Omental fat pad (tissue), 3 donors: ENCODE measurements at regions not wholly inside any gene's neighbourhood (a gene's known extent, or its start where the extent isn't known, plus 50 kb on each side); places are given as distances from the start of the nearest gene placed in this dataset.

Experiments used
- ATAC-seq: fragments of 150-250 bp; one replicate; pipeline ENCODE4 v1.9.1; 2016; ENCODE audit warnings: mild to moderate bottlenecking, moderate library complexity; ENCODE audit not compliant: low FRiP score
- DNase-seq: peaks from one replicate; pipeline ENCODE4 v3.0.0-alpha.2; 2019; ENCODE audit warnings: low spot score
- CTCF ChIP-seq, 3 donors: fragments of 450-650 bp; IDR thresholded peaks; one replicate each; pipeline ENCODE4 v1.5.1; 2016 to 2017; ENCODE audit warnings: antibody characterized with exemption in 3 of 3, mild to moderate bottlenecking in 3 of 3, moderate library complexity in 2 of 3

DNA sequence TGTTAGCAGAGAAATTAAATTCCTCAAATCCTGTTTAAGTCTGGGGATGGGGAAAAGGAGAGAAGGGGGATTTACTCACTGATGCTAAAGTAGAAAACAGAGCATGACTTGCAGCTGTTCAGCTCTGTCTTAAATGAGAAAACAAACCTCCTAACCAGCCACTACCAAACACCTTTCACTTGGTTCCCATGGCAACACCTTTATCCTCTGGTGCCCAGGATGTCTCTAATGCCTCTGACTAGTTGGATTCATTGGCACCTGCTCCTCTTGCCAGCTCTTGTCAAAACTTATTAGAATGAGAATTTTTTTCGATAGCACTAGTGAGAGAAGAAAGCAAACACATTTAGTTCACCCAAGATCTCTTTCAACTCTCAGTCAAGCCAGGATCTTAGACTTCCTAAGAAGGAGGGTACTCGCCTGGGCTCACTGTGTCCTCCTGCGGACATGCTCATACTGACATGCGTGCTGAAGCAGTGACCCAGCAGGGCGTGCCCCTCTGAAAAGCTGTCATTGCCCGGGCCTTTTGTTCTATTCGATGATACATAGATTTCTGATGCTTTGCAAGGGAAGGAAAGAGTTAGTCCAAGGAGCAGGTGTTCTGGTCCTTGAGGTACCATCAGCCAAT, 656.0 kb upstream of the CELF4 start:
- no peak for ATAC-seq

GRCh38 chr18:38198956-38199355, 633.4 kb upstream of the CELF4 start:
- ATAC-seq (no peak), DNase-seq (no peak)
- TF ChIP-seq CTCF (IDR thresholded peaks at IDR 0.05) = no peak

More for the DNA sequence above, 656.0 kb upstream of the CELF4 start:
- DNase-seq = no peak
- TF ChIP-seq CTCF (IDR thresholded peaks at IDR 0.05) = no peak

GRCh38 chr18:38198526-38198925, 632.9 kb upstream of the CELF4 start:
- TF ChIP-seq CTCF (IDR thresholded peaks at IDR 0.05) = no peak
- no peak for DNase-seq

DNA sequence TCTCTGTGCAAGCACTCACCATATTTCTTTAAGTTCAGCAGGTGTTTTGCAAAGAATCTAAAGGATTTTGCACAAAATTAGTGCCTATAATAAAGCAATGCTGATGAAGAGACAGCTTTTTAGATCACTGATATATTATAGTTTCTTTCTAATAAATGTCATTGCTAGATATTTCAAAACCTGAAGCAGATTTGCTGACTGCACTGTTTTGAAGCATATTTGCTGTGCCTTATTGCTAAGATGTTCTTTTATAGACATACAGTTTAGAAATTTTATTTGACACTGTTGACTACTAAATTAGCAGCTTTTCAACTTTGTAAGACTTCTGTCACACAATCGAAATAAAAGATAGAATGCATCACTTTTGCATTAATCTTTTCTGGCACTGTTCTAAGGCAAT, 620.9 kb upstream of the CELF4 start:
- no peak for TF ChIP-seq CTCF (IDR thresholded peaks at IDR 0.05)
- ATAC-seq (no peak), DNase-seq (no peak)

More at GRCh38 chr18:38198526-38198925, 632.9 kb upstream of the CELF4 start:
- ATAC-seq = no peak

DNA sequence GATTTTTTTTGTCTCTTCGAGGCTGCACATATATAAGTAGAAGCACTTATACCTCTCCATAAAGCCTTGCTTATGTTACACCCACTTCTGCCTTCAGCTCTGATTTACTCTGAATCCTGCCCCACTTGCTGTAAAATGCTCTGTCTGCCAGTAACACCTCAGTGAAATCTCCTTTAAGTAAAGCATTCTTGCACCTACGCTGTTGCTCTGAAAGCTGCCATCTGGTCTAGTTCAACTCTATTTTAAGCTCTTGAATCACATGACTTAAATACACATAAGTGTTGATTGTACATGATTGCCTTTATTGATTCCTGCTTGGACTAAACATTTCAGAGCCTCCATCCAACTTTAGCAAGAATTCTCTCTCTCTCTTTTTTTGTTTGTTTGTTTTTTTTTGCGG, 609.0 kb upstream of the CELF4 start:
- DNase-seq = no peak

GRCh38 chr18:38174173-38174572, 608.6 kb upstream of the CELF4 start:
- no peak for TF ChIP-seq CTCF (IDR thresholded peaks at IDR 0.05)
- no peak for ATAC-seq

More for the DNA sequence above, 609.0 kb upstream of the CELF4 start:
- TF ChIP-seq CTCF (IDR thresholded peaks at IDR 0.05) = no peak
- no peak for ATAC-seq

GRCh38 chr18:38170845-38171244, 605.2 kb upstream of the CELF4 start:
- ATAC-seq (no peak), DNase-seq (no peak)
- TF ChIP-seq CTCF (IDR thresholded peaks at IDR 0.05) = no peak

More at GRCh38 chr18:38174173-38174572, 608.6 kb upstream of the CELF4 start:
- DNase-seq = no peak
